ENCODE measurements at regions not wholly inside any gene's neighbourhood (a gene's known extent, or its start where the extent isn't known, plus 50 kb on each side); places are given as distances from the start of the nearest gene placed in this dataset.

DNA sequence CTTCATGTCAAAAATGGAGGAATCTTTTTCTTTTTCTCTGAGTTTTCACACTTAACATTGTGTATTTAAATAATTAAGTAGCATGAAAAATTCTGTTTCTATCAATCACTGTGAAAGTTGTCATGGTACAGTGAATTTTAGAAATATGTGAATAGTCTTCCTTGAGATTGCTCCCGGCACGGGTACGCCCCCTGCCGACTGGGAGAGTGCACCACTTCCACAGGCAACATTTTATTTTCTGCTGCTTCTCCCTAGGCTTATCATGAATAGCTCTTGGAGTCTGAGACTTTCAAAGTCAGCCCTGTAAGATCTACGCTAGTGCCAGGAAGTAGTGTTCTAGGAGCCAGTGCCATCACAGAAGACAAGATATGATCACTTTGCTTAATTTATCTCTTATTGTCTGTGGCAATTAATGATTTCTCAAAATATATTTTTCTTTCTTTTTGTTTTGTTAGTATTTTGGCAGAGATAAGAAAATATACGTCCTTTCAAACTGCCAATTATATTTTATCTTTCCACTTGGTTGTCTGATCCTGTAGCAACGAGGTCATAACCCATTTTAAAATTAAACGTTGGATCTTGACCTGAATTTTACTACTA, 763.8 kb upstream of the AADAT start:
- ChIA-PET CTCF (no interaction called here), POLR2A (no interaction called here)
- WGBS (ENCODE audit: insufficient coverage): 0% methylated on average over 4 of the region's 8 CpGs
- Histone ChIP-seq H3K4me2 (replicated peaks; ENCODE audit: low read depth, low read length, poor library complexity, severe bottlenecking) (no peak overlapping the region), H3K79me2 (ENCODE audit: control insufficient read depth, insufficient read depth, low read length) (no peaks in the 10 kb centered on the region), H3K4me3 (ENCODE audit: control extremely low read depth in 1 of 5, extremely low read depth in 1 of 5, insufficient read depth in 1 of 5, low read depth in 2 of 5, low read length in 4 of 5) (no peak overlapping the region), H3K9ac (ENCODE audit: low read length) (no peak overlapping the region), H3K36me3 (replicated peaks in 1 of 2; ENCODE audit: control extremely low read depth in 1 of 2, control insufficient read depth in 1 of 2, extremely low read depth in 1 of 2, insufficient read depth in 2 of 2, low read length in 1 of 2) (no peaks in the 10 kb centered on the region), H3K4me1 (ENCODE audit: control insufficient read depth in 2 of 2, insufficient read depth in 2 of 2, low read length in 2 of 2) (no peaks in the 10 kb centered on the region), H2AFZ (ENCODE audit: insufficient read depth, low read depth, low read length, poor library complexity, severe bottlenecking) (no peak overlapping the region), H3K9me3 (ENCODE audit: control extremely low read depth in 1 of 3, control insufficient read depth in 2 of 3, insufficient read depth in 1 of 3, low read length in 2 of 3) (no peaks in the 10 kb centered on the region), H3K27me3 (replicated peaks in 1 of 4; ENCODE audit: control extremely low read depth in 1 of 4, control insufficient read depth in 3 of 4, insufficient read depth in 4 of 4, low read length in 3 of 4) (no peaks in the 10 kb centered on the region), H4K20me1 (ENCODE audit: control insufficient read depth, insufficient read depth, low read length, poor library complexity, severe bottlenecking) (no peaks in the 10 kb centered on the region), H3K27ac (ENCODE audit: low read length in 2 of 2) (no peak overlapping the region)
- H3K4me3 Mint-ChIP-seq: no peak overlapping the region
- H3K27ac Mint-ChIP-seq: no peak overlapping the region
- no peak for ATAC-seq (ENCODE audit: low read depth)
- intact Hi-C loops (cut with micrococcal nuclease): no loop called here
- H3K27me3 Mint-ChIP-seq: no peaks in the 10 kb centered on the region
- peak; percentile 2 for DNase-seq
- peaks cover 2% of the 10 kb centered on the region for H3K9me3 Mint-ChIP-seq (ENCODE audit: insufficient read depth)
- no peaks in the 10 kb centered on the region for H3K4me1 Mint-ChIP-seq
- TF ChIP-seq, protein P1, sequence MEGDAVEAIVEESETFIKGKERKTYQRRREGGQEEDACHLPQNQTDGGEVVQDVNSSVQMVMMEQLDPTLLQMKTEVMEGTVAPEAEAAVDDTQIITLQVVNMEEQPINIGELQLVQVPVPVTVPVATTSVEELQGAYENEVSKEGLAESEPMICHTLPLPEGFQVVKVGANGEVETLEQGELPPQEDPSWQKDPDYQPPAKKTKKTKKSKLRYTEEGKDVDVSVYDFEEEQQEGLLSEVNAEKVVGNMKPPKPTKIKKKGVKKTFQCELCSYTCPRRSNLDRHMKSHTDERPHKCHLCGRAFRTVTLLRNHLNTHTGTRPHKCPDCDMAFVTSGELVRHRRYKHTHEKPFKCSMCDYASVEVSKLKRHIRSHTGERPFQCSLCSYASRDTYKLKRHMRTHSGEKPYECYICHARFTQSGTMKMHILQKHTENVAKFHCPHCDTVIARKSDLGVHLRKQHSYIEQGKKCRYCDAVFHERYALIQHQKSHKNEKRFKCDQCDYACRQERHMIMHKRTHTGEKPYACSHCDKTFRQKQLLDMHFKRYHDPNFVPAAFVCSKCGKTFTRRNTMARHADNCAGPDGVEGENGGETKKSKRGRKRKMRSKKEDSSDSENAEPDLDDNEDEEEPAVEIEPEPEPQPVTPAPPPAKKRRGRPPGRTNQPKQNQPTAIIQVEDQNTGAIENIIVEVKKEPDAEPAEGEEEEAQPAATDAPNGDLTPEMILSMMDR (IDR thresholded peaks at IDR 0.05): peak; percentile 38
- TF ChIP-seq EZH2 (IDR thresholded peaks at IDR 0.05; ENCODE audit: borderline replicate concordance, insufficient read depth, low read depth, low read length, poor library complexity, severe bottlenecking): no peak

DNA sequence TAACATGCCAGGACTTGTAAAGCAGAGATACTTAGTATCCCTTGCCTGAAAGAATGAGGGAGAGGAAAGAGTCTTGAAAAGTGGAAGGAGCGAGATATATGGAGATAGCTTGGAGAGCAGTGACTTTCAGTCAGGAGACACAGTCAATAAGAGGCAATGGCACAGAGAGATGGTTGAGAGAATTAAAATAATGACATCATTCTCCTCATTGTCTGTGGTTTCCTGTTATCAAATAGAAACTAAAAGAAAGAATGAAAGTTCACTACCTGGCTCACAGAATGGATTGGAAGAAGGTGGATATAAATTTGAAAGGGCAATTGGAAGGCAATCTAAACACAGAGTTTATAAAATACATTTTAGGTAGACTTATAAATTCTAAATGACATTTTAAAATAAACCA, 760.2 kb upstream of the AADAT start:
- H3K4me1 Mint-ChIP-seq: no peaks in the 10 kb centered on the region
- intact Hi-C loops (cut with micrococcal nuclease): no loop called here
- ATAC-seq (ENCODE audit: low read depth) (no peak), DNase-seq (no peak)
- H3K9me3 Mint-ChIP-seq (ENCODE audit: insufficient read depth): no peaks in the 10 kb centered on the region
- no peaks in the 10 kb centered on the region for H3K79me2 ChIP-seq (ENCODE audit: control insufficient read depth, insufficient read depth, low read length)
- no CpG with 5 or more reads among the region's 1 CpG for WGBS (ENCODE audit: insufficient coverage)
- no peaks in the 10 kb centered on the region for H3K36me3 ChIP-seq (replicated peaks in 1 of 2; ENCODE audit: control extremely low read depth in 1 of 2, control insufficient read depth in 1 of 2, extremely low read depth in 1 of 2, insufficient read depth in 2 of 2, low read length in 1 of 2)
- no peak overlapping the region for H3K27ac ChIP-seq (ENCODE audit: low read length in 2 of 2)
- POLR2A ChIA-PET: no interaction called here
- H2AFZ ChIP-seq (ENCODE audit: insufficient read depth, low read depth, low read length, poor library complexity, severe bottlenecking): no peak overlapping the region
- no peak overlapping the region for H3K27ac Mint-ChIP-seq
- H4K20me1 ChIP-seq (ENCODE audit: control insufficient read depth, insufficient read depth, low read length, poor library complexity, severe bottlenecking): no peaks in the 10 kb centered on the region
- H3K9ac ChIP-seq (ENCODE audit: low read length): no peak overlapping the region
- H3K27me3 ChIP-seq (replicated peaks in 1 of 4; ENCODE audit: control extremely low read depth in 1 of 4, control insufficient read depth in 3 of 4, insufficient read depth in 4 of 4, low read length in 3 of 4): no peaks in the 10 kb centered on the region
- H3K27me3 Mint-ChIP-seq: no peaks in the 10 kb centered on the region
- no peak overlapping the region for H3K4me2 ChIP-seq (replicated peaks; ENCODE audit: low read depth, low read length, poor library complexity, severe bottlenecking)
- no peak for TF ChIP-seq EZH2 (IDR thresholded peaks at IDR 0.05; ENCODE audit: borderline replicate concordance, insufficient read depth, low read depth, low read length, poor library complexity, severe bottlenecking)
- TF ChIP-seq, protein P1 (IDR thresholded peaks at IDR 0.05): no peak
- CTCF ChIA-PET: no interaction called here
- H3K9me3 ChIP-seq (ENCODE audit: control extremely low read depth in 1 of 3, control insufficient read depth in 2 of 3, insufficient read depth in 1 of 3, low read length in 2 of 3): no peaks in the 10 kb centered on the region
- no peak overlapping the region for H3K4me3 ChIP-seq (ENCODE audit: control extremely low read depth in 1 of 5, extremely low read depth in 1 of 5, insufficient read depth in 1 of 5, low read depth in 2 of 5, low read length in 4 of 5)
- no peaks in the 10 kb centered on the region for H3K4me1 ChIP-seq (ENCODE audit: control insufficient read depth in 2 of 2, insufficient read depth in 2 of 2, low read length in 2 of 2)
- no peak overlapping the region for H3K4me3 Mint-ChIP-seq
